MCF 10A (cell line): ENCODE measurements at regions not wholly inside any gene's neighbourhood (a gene's known extent, or its start where the extent isn't known, plus 50 kb on each side); places are given as distances from the start of the nearest gene placed in this dataset.

ENCODE experiments used
- BruUV-seq: library from RNA; stranded (reverse); fragments of 400-500 nt; replicated peaks from 2 replicates; lab custom pipeline; 2021; lab: Mats Ljungman, UMichigan
- CTCF ChIA-PET: fragments of 300-600 bp; sonication (Branson Sonifier 250); formaldehyde crosslinking; extraction: SDS; loops from one replicate; lab custom pipeline; 2021; ENCODE audit warnings: antibody characterized with exemption, inconsistent platforms; lab: Yijun Ruan, JAX
- POLR2A ChIA-PET: fragments of 300-600, 350-650 bp; sonication (Branson Sonifier 250); formaldehyde crosslinking; extraction: SDS; loops from one replicate; lab custom pipeline; 2020; ENCODE audit warnings: antibody characterized with exemption, inconsistent platforms; lab: Yijun Ruan, JAX
- DNase-seq: peaks from one replicate; pipeline ENCODE4 v3.0.0-alpha.2; 2018; ENCODE audit not compliant: unreplicated experiment
- H3K27ac Mint-ChIP-seq: one replicate; pipeline ENCODE4 v1.8.0; 2022; ENCODE audit warnings: mild to moderate bottlenecking, low read depth, mixed read lengths; ENCODE audit not compliant: unreplicated experiment
- H3K27me3 Mint-ChIP-seq: one replicate; pipeline ENCODE4 v1.8.0; 2022; ENCODE audit warnings: mixed read lengths; ENCODE audit not compliant: insufficient read depth, unreplicated experiment
- H3K36me3 Mint-ChIP-seq: one replicate; pipeline ENCODE4 v1.8.0; 2022; ENCODE audit warnings: mild to moderate bottlenecking, moderate library complexity, mixed read lengths; ENCODE audit not compliant: insufficient read depth, unreplicated experiment
- H3K4me1 Mint-ChIP-seq: one replicate; pipeline ENCODE4 v1.8.0; 2022; ENCODE audit warnings: mixed read lengths; ENCODE audit not compliant: insufficient read depth, unreplicated experiment
- H3K4me3 Mint-ChIP-seq: one replicate; pipeline ENCODE4 v1.8.0; 2022; ENCODE audit warnings: mild to moderate bottlenecking, moderate library complexity, mixed read lengths; ENCODE audit not compliant: unreplicated experiment
- H3K9me3 Mint-ChIP-seq: one replicate; pipeline ENCODE4 v1.8.0; 2022; ENCODE audit warnings: mixed read lengths; ENCODE audit not compliant: unreplicated experiment
- CTCF ChIP-seq: fragments of 200-600 bp; IDR thresholded peaks from one replicate; pipeline ENCODE4 v1.8.0; 2022; ENCODE audit warnings: antibody characterized with exemption, mild to moderate bottlenecking; ENCODE audit not compliant: unreplicated experiment
- intact Hi-C: fragments of 100-400 bp; cut with micrococcal nuclease; formaldehyde crosslinking; loops from 2 replicates; pipeline ENCODE4 v1.14.1; 2022

GRCh38 chr15:31557899-31558298, 231.3 kb downstream of the KLF13 start:
- DNase-seq = no peak
- CTCF ChIA-PET = interaction anchor here (1.0 kb wide), 1 partner anchor 14 kb away, joined by 3 read pairs; no protein-coding TSS in a partner anchor
- H3K36me3 Mint-ChIP-seq = no peaks in the 10 kb centered on the region
- POLR2A ChIA-PET = no interaction called here
- intact Hi-C loops = no loop called here
- no TSS peak for BruUV-seq
- no peak overlapping the region for H3K27ac Mint-ChIP-seq
- TF ChIP-seq CTCF = no peak
- H3K4me3 Mint-ChIP-seq = no peak overlapping the region
- H3K27me3 Mint-ChIP-seq = no peaks in the 10 kb centered on the region
- no peaks in the 10 kb centered on the region for H3K9me3 Mint-ChIP-seq
- peaks cover 18% of the 10 kb centered on the region for H3K4me1 Mint-ChIP-seq

- Mint-ChIP-seq H3K9me3 (no peaks in the 10 kb centered on the region), H3K4me3 (no peak overlapping the region), H3K4me1 (peaks cover 9% of the 10 kb centered on the region), H3K27me3 (no peaks in the 10 kb centered on the region), H3K36me3 (no peaks in the 10 kb centered on the region), H3K27ac (no peak overlapping the region)
- no peak for DNase-seq
- ChIA-PET POLR2A (no interaction called here), CTCF (no interaction called here)
- BruUV-seq = no TSS peak
- intact Hi-C loops = no loop called here
- TF ChIP-seq CTCF = no peak
Measured at GRCh38 chr15:31558840-31559239, 232.2 kb downstream of the KLF13 start.

GRCh38 chr15:31559786-31560185, 233.2 kb downstream of the KLF13 start:
- CTCF ChIA-PET = no interaction called here
- no TSS peak for BruUV-seq

GRCh38 chr15:31560643-31561042, 234.0 kb downstream of the KLF13 start:
- no peaks in the 10 kb centered on the region for H3K36me3 Mint-ChIP-seq
- intact Hi-C loops = no loop called here
- no peak for TF ChIP-seq CTCF
- H3K4me3 Mint-ChIP-seq = no peak overlapping the region
- ChIA-PET CTCF (interaction anchor here (0.6 kb wide), 1 partner anchor 11 kb away, joined by 3 read pairs; no protein-coding TSS in a partner anchor), POLR2A (no interaction called here)
- H3K27me3 Mint-ChIP-seq = no peaks in the 10 kb centered on the region
- H3K4me1 Mint-ChIP-seq = no peaks in the 10 kb centered on the region
- BruUV-seq = no TSS peak
- H3K9me3 Mint-ChIP-seq = no peaks in the 10 kb centered on the region
- no peak for DNase-seq
- no peak overlapping the region for H3K27ac Mint-ChIP-seq

More at GRCh38 chr15:31559786-31560185, 233.2 kb downstream of the KLF13 start:
- Mint-ChIP-seq H3K4me1 (no peaks in the 10 kb centered on the region), H3K36me3 (no peaks in the 10 kb centered on the region), H3K4me3 (no peak overlapping the region), H3K27me3 (no peaks in the 10 kb centered on the region), H3K9me3 (no peaks in the 10 kb centered on the region), H3K27ac (no peak overlapping the region)
- intact Hi-C loops = no loop called here
- POLR2A ChIA-PET = no interaction called here
- no peak for DNase-seq
- TF ChIP-seq CTCF = no peak
